GM21528 (cell line): ENCODE measurements at regions not wholly inside any gene's neighbourhood (a gene's known extent, or its start where the extent isn't known, plus 50 kb on each side); places are given as distances from the start of the nearest gene placed in this dataset.

Experiments used
- ATAC-seq: cut with Tn5 transposase; IDR thresholded peaks from one replicate; pipeline ENCODE4 v1.9.1; 2021; ENCODE audit warnings: mild to moderate bottlenecking, moderate library complexity; ENCODE audit not compliant: unreplicated experiment, low FRiP score

DNA sequence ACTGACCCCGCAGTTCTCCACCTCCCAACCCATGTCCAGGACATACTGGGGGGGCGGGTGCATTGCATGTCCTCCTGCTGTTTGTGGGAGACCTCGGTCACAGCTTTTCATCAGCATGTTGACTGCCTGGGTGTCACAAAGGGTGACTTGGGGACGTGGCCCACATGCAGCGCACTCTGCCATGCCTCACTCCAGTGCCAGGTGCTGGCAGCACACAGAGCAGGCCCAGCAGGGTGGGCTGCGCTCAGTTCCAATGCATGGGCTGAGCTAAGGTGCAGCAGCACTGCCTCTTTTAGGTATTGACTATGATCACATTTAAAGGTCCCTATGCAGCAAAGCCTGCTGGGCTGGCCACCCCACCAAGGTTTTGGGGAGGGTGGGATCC, 261.9 kb upstream of the SALL3 start:
- ATAC-seq, result no peak

DNA sequence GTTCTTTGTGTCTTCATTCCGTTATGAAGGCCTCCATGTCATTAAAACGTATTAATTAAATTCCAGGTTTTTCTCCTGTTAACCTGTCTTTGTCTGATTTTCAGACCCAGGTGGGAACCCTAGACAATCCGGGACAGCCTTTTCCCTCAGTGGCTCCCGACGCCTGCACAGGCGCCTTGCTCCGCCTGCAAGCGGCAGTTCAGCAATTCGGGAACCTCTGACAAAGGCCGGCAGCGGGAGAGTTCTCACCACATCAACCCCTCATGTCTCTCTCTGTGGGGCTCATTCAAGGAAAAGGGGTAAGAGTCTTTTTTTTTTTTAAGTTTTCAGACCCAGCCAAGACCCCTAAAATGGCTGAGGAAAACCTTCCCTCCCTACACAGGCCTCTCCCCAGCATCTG, 259.8 kb upstream of the SALL3 start:
- no peak for ATAC-seq

DNA sequence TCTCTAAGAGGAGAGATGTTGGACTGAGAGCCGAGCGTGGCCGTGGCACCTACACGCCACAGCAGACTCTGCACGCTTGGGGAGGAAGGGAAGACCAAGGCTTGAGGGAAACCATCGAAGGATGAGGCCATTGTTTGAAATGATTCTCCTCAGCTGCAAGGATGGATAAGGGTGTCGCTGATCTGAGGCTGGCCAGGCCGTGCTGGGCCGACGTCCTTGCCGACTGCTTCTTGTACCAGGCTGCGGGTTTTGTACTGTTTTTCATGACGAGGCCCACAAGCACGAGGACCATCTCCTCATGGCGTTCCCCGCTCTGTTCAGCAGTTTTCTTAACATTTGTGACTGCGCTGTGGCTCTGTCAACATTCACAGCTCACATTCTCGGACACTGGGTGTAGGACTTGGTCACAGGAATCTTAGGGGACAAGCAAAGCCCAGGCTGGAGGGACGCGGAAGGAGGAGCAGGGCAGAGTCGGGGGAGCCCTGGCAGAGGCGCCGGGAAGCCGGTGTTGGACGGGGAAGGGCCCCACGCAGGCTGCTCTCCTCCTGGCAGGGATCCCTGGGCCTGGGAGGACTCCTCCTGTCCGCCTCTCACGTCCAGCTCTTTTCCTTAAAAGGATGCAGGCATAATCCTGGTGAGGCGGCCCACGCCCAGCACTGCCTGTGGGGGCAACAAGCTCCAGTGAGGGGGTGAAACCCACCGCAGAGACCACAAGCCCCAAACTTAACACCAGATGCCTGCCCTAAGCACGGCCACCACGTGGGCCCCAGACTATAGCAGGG, 259.0 kb upstream of the SALL3 start:
- ATAC-seq, result no peak

DNA sequence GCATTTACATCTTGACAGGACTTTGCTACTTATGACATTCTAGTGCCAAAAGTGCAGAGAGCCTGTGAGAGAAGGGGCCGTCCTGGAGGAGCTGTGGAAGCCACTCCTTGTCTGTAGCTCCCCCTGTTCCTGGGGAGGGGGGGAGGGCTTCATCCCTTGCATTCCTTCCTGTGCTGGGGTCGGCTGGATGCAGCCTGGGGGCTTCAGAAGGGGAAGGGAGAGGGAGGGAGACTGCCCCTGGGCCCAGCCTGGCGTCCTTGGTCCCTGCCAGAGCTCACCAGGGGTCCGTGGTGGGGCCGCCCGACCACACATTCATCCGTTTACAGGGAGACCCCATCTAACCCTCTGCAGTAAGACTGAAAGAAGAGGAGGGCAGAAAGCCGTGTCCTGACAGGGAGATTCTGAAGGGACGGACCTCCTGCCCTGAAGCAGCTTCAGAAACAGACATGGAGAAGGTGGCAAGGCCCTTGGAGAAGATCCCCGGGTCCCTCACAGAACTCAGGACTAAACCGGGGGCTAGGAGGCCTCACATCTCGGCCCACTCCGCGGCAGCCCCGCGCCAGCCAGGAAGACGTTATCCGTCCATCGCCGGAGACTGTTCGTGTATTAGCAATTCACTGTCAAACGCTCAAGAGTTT, 258.3 kb upstream of the SALL3 start:
- no peak for ATAC-seq

DNA sequence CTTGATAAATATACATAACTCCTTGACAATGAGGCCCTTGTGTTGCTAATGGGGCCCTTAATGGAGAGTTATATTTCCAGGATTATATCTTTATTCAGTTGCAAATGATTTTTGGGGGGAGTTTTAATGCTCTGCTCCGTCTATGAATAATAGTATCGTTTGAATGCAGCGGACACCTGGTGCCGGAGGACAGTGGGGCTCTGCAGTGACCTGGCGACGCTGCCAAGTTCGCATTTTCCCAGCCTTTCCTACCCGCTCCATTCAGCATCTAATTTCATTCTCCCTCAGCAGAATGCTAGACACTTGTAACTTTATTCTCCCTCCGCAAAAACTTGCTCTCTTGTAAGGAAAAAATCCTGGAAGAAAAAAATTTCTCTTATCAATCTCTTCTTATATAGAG, 257.6 kb upstream of the SALL3 start:
- no peak for ATAC-seq

DNA sequence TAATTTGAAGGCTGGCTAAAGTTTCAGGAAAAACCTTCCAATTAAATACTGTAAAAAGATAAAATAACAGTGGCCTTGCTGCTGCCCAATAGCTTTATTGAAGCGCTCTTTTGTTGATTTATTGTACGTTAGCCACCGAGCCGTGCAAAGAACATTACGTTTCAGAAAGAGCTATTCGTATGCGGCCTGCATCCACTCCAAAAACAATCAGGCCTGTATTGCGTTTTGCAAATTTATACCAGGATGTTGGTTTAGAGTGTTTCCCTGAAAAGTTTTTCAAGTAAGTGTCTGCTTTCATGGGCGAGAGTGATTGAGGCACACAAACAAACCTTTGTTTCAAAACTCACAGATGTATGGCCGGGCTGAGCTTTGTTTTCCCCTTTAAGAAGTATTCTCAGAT, 257.2 kb upstream of the SALL3 start:
- no peak for ATAC-seq

DNA sequence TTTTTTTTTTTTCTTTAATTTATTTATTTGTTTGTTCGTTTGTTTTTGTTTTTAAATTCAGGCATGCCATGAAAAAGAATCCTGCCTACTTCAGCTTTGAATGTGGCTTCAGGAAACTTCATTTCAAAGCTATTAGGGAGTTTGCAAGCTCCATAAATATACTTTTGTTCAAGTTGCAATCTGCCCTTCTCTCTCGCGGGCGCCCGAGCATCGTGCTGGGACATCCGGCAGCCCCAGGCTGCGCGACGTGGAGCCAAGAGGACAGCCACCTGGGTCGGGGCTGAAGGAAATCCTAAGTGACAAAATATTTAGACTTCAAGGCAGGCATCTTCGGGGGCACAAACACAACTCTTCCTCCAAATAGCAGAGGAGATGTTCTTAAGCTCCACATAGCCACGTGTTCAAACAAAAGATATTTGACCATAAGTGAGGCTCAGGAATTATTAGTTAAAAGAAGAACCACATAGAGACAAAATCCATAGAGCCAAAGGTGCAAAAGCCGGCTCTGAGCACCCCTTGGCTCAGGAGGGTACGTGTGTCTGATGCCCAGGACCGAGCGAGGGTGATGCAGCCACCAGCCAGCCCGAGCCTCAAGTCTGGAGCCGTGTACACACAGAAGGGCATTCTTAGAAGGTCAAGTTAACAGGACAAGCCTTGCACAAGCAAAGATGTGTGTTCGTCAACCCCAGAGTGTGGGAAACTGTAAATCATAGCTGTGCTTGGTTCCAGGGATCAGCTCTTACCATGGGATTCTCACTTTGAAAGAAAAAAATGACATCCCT, 256.5 kb upstream of the SALL3 start:
- no peak for ATAC-seq

DNA sequence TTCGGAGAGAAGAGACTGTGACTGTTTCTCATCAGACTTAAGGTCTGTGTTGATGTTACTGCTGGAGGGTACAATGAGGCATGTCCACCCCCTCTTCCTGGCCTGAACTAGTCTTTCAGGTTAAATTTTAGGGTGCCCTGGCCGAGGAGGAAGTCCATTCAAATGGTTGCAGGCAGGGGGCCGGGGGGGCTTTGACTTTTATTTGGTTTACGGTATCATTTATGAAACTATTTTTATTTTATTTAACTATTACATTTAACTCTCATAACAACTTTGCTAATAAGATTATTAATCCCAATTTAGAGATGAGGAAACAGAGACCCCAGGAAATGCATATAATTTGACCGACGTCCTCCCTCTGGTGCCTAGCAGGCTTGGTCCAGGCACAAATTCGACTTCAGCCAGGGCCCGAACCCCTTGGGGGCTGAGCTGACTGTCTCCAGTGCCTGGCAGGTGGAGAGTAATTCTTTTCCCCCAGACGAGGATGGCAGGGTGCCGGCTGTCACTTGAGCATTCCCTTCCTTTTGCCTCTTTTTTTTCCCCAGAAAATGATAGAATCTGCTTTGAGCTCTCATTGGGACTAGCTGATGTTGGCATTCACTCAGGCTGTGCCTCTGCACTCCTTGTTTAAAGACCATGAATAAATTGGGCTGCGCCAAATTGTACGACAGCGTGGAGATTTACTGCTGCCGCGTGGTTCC, 255.3 kb upstream of the SALL3 start:
- no peak for ATAC-seq

DNA sequence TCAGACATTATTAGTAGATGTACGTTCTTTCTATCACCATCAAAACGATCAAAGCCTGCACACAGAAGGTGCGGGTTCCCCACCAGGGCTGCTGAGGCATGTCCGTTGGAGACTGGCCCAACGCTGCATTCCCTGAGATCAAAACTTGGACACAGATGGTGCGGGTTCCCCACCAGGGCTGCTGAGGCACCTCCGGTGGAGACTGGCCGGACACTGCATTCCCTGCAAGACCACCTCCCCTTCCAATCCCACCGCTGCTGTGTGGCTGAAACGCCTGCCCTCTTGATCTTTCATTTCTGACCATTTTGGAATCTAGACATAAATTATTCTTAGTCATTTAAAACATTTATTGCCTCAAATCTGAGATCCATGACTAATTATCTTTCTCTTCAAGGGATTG, 254.2 kb upstream of the SALL3 start:
- ATAC-seq, result no peak

DNA sequence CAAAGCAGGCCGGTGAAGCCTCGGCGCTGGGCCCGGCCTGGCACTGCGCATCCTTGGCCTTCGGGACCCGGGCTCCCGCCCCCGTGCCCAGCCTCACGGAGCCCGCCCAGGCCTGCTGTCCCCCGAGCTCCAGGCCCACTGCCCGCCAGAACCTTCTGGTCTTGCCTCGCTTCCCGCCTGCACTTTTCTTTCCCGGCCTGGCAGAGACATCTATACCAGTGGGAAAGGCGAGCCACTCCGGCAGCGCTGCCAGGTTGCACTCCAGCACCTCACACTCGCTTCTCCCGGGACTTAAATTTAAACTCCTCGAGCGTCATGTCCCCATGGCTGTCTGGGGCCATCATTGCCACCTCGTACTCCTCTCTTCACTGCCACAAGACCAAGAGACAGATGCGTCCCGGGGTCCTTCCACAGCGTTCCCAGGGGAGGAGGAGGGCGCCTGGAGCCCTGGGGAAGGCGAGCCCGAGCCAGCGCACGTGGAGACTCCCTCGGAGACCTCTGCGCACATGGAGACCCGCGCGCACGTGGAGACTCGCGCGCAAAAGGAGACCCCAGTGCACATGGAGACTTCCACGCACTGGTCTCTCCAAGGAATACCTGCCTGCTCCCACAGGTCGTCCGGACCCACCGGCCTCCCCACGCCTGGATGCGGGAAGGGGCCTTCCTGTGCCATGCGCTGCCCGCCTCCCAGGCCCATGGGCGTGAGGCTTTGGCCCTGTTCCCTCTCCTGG, 253.1 kb upstream of the SALL3 start:
- no peak for ATAC-seq

DNA sequence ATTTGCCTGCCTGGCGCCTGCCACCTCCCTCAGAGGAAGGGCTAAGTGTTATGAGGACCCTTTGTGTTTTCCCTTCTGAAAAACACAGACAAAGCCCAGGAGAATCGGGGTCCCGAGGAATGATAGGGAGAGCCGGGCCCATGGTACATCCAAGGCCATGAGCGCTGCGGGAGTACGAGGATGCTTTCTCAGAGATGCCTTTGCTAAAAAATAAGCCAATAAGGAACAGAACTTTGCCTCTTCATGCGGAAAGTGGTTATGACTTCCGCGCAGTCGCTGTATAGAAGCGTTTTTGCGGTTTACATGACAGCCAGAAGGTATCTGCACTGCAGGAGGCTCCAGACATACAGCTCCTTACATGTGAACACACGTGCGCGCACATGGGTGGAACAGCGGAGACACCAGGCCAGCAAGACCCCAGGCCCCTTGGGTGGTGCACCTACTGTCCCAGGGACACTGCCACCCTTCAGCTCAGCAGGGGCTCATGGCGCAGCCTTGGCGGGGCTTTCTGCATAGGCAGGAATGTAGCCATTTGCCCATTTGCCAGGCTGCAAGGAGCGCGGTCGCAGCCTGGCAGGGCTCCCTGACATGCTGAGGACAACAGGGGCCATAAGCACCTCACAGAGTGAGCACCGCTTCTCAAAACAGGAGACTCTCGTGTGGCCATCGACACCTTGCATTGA, 252.4 kb upstream of the SALL3 start:
- no peak for ATAC-seq

DNA sequence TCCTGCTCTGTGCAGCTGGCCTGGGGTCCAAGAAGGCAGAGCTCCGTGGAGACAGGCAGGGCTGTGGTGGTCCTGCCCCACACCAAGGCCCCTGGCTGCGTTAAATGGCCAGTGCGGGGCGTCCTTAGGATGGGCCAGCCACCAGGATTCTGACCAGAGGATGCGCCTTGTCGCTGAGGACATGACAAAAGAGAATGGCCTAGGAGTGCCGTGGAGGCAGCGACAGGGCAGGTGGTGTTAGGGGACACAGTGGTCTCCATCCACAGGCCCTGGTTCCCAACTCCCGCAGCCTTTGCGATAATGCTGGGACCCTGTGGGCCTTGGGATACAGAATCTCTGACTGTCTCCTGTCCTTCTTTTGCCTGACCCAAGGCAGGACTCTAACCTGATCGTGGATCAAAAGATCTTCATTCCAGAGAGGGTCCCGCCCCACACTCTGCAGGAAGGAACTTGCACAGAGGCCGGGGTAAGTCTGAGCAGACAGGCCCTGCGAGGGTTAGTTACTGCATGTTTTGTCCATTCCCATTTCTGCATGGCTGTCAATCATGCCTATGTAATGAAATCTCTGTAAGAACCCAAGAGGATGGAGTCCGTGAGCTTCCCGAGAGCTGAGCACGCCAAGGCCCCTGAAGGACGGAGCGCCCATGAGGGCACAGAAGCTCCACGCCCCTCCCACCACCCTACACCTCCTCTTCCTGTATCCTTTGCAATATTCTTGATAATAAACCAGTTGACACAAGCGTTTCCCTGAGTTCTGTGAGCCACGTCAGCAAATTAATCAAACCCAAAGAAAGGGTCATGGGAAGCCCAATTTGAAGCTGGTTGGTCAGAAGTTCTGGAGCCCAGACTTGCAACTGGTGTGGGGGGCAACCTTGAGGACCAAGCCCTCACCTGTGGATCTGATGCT, 251.5 kb upstream of the SALL3 start:
- ATAC-seq, result no peak

DNA sequence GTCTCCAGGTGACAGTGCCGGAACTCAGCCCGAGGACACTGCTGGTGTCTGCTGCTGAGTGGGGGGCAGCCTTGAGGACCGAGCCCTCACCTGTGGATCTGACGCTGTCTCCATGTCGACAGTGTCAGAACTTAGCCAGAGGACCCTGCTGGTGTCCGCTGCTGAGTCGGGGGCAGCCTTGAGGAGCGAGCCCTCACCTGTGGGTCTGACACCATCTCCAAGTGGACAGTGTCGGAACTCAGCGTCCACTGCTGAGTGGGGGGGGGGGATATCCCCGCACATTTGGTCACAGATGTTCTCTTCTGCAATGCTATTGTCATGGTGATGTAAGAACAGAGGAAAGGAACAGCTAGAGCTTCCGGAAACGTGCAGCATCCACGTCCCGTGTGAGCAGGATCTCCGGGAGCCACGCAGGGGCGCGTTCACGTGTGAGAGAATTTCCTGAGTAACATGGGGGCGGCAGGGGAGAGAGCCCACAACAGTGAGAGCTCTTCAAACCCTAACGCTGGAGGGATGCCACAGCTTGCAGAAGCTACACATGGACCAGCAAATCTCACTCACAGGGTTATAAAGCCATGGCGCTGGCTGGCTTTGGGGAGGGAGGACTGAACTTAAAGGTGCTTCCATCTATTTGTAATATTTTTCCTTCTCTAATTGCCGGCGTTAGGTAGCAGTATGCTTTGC, 250.7 kb upstream of the SALL3 start:
- no peak for ATAC-seq

DNA sequence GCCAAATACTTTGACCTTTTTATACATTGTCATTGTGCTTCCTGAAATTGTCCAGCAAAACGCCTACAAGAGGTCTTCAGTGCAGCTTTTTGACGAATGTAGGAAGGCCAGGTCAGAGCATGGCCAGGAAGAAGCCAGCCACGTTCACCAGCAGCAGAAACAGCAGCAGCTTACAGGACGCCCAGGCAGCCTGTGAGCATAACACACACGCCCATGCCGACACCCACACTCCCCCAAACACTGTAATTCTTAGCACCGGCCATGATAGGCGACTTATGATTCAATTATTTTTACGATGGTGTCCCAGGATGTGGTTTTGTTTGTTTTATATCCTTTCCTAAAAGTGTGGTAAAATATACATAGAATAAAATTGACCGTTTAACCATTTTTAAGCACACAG, 249.1 kb upstream of the SALL3 start:
- no peak for ATAC-seq

DNA sequence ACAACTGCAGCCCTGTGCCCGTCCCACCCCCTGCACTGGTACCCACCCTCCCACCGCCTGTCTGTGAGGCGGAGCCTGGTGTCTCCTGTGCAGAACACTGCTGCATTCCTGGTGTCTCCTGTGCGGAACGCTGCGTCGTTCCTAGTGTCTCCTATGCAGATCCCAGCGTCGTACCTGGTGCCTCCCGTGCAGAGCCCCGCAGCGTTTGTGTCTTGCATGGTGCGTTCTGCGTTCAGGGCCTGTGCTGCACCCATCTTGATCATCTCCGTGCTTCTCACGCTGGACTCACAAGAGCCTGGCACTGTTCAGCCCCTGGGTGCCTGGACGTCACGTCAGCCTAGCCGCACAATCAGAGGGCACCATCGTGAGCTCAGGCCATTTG, 248.6 kb upstream of the SALL3 start:
- ATAC-seq, result no peak

DNA sequence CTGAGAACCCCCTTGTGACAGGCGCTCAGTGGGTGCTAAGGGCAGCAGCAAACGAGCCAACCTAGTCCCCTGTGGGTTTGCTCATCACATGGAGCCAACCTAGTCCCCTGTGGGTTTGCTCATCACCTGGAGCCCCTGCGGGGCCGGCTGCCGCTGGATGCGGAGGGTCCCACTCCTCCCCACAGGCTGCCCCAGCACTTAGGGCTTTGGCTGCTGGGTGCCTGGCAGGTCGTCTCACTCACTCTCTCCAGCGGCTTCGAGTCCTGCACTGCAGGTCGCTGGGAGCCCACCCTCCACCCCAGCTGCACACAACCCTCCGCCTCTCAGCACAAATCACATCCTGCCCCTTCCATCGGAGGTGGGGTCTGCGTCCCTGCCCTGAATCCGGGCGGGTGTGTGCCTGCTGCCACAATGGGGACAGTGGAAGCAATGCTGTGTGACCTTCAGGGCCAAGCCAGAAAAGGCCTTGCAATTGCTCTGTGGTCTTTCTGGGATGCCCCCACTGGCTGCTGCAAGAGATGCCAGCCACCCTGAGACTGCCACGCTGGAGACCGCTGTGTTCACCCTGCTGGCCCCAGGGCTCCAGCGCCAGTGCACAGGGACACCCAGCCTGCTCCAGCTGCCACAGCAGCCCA, 248.1 kb upstream of the SALL3 start:
- no peak for ATAC-seq

DNA sequence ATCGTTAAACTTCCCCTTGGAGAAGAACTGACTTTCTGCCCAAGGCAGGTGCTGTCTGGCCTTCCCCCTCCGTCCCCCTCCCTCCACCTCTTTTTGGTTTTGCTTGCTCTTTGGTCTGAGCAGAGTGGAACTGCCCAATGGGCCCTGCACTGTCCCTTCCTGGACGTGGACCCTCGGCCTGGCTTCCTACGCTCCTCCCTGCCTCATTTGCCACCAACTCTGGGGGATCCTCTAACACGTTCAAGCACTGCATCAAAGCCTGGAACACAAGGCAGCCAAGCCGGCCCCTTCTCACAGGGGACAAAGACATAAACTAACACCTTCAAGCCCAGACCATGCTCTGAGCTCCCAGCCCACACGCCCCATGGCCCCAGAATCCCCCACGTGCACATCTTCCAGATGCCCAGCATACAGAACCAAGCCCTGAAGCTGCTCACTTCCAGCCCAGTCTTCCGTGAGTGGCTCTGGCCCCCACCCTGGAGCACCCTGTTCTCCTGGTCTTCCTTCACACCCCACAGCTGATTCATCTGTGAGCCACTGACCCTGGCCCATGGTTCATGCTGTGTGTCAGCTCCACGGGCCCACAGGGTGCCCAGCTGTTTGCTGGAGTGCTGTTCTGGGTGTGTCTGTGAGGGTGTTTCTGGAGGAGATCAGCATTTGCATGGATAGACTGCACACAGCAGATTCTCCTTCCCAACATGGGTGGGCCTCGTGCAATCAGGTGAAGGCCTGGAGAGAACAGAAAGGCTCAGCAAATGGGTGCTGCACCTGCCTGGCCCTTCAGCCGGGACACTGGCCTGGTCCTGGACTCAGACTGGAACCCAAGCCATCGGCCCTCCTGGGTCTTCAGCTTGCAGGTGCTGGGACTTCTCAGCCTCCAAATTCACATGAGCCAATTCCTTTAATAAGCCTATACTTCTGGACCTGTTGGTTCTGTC, 247.1 kb upstream of the SALL3 start:
- ATAC-seq, result no peak
